Head of caudate nucleus (tissue), 42 donors: ENCODE measurements at regions not wholly inside any gene's neighbourhood (a gene's known extent, or its start where the extent isn't known, plus 50 kb on each side); places are given as distances from the start of the nearest gene placed in this dataset.
"Not testable (repeated sequence)": the region's sequence is repeated elsewhere in the genome, so short reads cannot be mapped to it uniquely, and the experiment has no call there.

Experiments used
- DNase-seq, 42 donors: peaks; one replicate each; pipeline versions ENCODE4 v3.0.0 to v3.0.0-alpha.2; 2020 to 2021; ENCODE audit warnings: mixed read lengths in 7 of 42
- intact Hi-C: fragments of 100-400 bp; cut with DNase I; formaldehyde crosslinking; loops from one replicate; pipeline ENCODE4 v1.15.0; 2022

DNA sequence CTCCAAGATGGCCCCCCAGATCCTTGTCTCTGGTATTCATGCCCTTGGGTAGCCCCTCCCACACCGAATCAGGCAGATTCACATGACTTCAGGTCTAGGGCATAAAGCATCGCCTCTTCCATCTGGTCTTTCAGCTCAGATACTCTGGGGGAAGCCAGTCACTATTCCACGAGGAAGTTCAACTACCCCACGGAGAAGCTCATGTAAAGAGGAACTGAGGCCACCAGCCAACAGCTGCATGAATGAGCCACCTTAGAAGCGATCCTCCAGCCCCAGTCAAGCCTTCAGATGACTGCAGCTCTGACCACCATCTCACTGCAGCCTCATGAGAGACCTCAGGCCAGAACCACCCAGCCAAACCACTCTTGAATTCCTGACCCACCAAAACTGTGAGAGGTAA is 54.1 kb downstream of the SOCS3 start:
- no peak for DNase-seq
- intact Hi-C loops: no loop called here

DNA sequence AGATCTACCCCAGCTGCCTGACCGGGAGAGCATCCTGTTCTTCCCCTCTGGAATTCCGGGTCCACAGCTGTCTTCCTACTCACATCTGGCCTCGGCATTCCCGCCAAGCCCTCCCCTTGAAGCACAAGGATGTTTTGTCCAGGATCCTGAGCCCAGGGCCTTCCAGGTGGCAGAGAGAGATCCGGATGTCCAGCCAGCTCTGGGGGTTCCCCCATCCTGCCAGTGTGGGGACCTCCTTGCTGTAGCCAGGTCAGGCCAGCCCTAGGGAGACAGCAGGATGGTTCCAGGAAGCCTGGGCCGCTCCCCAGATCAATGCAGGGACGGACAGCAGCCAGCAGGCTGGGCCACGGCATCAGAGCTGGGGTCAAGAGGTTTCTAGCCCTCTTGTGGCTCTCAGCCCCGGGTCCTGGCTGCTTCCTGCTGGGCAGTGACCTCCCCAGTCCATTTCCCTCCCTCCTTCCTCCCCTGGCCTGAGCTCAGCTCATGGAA is 55.3 kb downstream of the SOCS3 start:
- no peak for DNase-seq

GRCh38 chr17:78302478-78302877 is 57.4 kb downstream of the SOCS3 start:
- intact Hi-C loops: no loop called here
- DNase-seq: no peak

More for the DNA sequence above, 55.3 kb downstream of the SOCS3 start:
- intact Hi-C loops: no loop called here

DNA sequence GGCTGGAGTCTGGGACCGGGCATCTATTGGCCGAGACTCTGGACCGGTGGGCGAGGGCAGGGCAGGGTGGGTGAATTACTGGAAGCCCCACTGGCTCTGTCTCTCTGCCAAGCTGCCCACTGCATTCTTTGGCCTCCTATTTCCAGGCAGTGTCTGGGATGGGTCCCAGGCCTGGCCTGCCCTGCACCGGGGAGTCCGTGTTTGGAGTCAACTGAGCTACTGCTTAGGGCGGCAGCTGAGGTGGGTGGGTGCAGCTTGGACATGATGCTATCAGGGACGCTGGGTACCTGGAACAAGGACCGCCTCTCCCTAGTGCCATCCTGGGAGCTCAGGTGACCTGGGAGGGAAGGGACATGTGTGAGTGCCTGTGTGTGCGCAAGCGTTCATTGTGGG is 58.1 kb downstream of the SOCS3 start:
- no peak for DNase-seq
- intact Hi-C loops: no loop called here

GRCh38 chr17:78300962-78301820 is 58.7 kb downstream of the SOCS3 start:
- intact Hi-C loops: no loop called here

GRCh38 chr17:78299049-78299448 is 60.8 kb downstream of the SOCS3 start:
- DNase-seq: no peak
- intact Hi-C loops: loop anchor here (10.0 kb wide), 1 partner anchor 126 kb away; no protein-coding TSS in a partner anchor

More at GRCh38 chr17:78300962-78301820, 58.7 kb downstream of the SOCS3 start:
- no peak for DNase-seq

GRCh38 chr17:78294776-78295175 is 63.3 kb downstream of the TMEM235 start:
- DNase-seq: no peak
- intact Hi-C loops: loop anchor here (10.0 kb wide), 1 partner anchor 130 kb away; no protein-coding TSS in a partner anchor

GRCh38 chr17:78294356-78294755 is 62.9 kb downstream of the TMEM235 start:
- DNase-seq: no peak
- intact Hi-C loops: loop anchor here (10.0 kb wide), 1 partner anchor 130 kb away; no protein-coding TSS in a partner anchor

DNA sequence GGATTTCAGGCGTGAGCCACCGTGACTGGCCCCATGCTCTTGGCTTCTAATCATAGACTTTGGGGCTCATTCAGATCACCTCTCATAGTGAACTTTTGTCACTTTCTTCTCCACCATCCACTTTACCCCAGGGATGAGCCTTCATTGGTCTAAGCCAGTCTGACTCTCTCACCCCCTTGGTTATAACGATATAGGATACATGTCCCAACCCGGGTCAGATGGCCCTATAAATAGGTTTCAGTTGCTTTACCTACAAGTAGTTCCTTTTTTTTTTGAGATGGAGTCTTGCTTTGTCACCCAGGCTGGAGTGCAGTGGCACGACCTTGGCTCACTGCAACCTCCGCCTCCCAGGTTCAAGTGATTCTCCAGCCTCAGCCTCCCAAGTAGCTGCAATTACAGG is 61.7 kb downstream of the TMEM235 start:
- DNase-seq: not testable (repeated sequence)
- intact Hi-C loops: loop anchor here (10.0 kb wide), 1 partner anchor 132 kb away; no protein-coding TSS in a partner anchor

- intact Hi-C loops: loop anchor here (10.0 kb wide), 1 partner anchor 133 kb away; no protein-coding TSS in a partner anchor
- no peak for DNase-seq
Measured at GRCh38 chr17:78291944-78292910, 60.8 kb downstream of the TMEM235 start.

DNA sequence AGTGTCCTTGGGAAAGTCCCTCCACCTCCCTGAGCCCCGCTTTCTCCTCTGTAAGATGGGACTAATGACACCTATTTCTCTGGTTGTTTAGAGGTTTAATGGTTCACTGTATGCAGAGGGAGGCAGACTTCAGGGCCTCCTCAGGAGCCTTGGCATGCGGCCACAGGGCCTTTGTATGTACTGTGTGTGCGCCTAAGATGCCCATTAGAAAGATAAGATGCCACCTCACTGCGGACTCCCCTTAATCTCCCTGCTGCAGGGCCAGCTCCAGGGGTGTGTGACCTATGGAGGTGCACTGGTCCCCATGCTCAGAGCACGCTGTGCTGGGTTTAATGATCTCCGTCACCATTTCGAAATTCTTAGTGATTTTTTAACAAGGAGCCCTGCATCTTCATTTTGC is 59.3 kb downstream of the TMEM235 start:
- no peak for DNase-seq
- intact Hi-C loops: loop anchor here (10.0 kb wide), 1 partner anchor 134 kb away; no protein-coding TSS in a partner anchor
